K562 (cell line): ENCODE measurements at regions not wholly inside any gene's neighbourhood (a gene's known extent, or its start where the extent isn't known, plus 50 kb on each side); places are given as distances from the start of the nearest gene placed in this dataset.
"Not testable (repeated sequence)": the region's sequence is repeated elsewhere in the genome, so short reads cannot be mapped to it uniquely, and the experiment has no call there.

Experiments used
- ATAC-seq: fragments of 200-7000 bp; cut with Tn5 transposase; 3 replicates; pipeline ENCODE4 v1.9.1; 2020; ENCODE audit warnings: moderate library complexity
- BruUV-seq: library from RNA; stranded (reverse); fragments of 400-500 nt; replicated peaks from 2 replicates; lab custom pipeline; 2021; lab: Mats Ljungman, UMichigan
- CTCF ChIA-PET: fragments of 300-600 bp; formaldehyde crosslinking; extraction: SDS; loops from one replicate; lab custom pipeline; 2021; ENCODE audit warnings: low intra/inter-chr PET ratio; lab: Yijun Ruan, JAX
- POLR2A ChIA-PET: fragments of 300-600, 350-650 bp; sonication (Branson Sonifier 250); formaldehyde crosslinking; extraction: SDS; loops from one replicate; lab custom pipeline; 2021; ENCODE audit warnings: antibody characterized with exemption, inconsistent platforms; lab: Yijun Ruan, JAX
- DNase-seq, 4 experiments: peaks; one replicate each; pipeline versions ENCODE4 v3.0.0 to v3.0.0-alpha.2; 2011 to 2018; ENCODE audit warnings: low spot score in 3 of 4, mixed read lengths in 3 of 4; ENCODE audit errors: extremely low read depth in 1 of 4
- FAIRE-seq: peaks from 2 replicates; lab custom pipeline; 2011; peaks lifted over from hg19 to GRCh38; lab: Jason Lieb, UNC
- H2AFZ ChIP-seq: 2 replicates; pipeline ENCODE4 v1.6.0; 2011; ENCODE audit warnings: low read depth, low read length, control low read depth, inconsistent platforms
- H3K27ac ChIP-seq: fragments of 200-600 bp; 3 replicates; pipeline ENCODE4 v1.8.0; 2011; ENCODE audit warnings: low read depth, mild to moderate bottlenecking, control low read depth, inconsistent platforms, low read length, moderate library complexity, mixed read lengths; ENCODE audit errors: extremely low read depth
- H3K27me3 ChIP-seq, 2 experiments: fragments of 300-600 bp in 1 of 2; 2 replicates in 1 of 2; 3 replicates in 1 of 2; pipeline versions ENCODE4 v1.6.0 to v1.8.0; 2011; ENCODE audit warnings: inconsistent platforms in 2 of 2, low read length in 2 of 2, mild to moderate bottlenecking in 1 of 2, mixed read lengths in 1 of 2, moderate library complexity in 1 of 2; ENCODE audit not compliant: control insufficient read depth in 2 of 2, insufficient read depth in 2 of 2
- H3K36me3 ChIP-seq: fragments of 300-600 bp; 3 replicates; pipeline ENCODE4 v1.8.0; 2011; ENCODE audit warnings: mild to moderate bottlenecking, low read length, inconsistent platforms; ENCODE audit not compliant: control insufficient read depth, insufficient read depth
- H3K4me1 ChIP-seq, 2 experiments: fragments of 200-600 bp in 1 of 2; replicated peaks in 1 of 2; 2 replicates in 1 of 2; 3 replicates in 1 of 2; pipeline versions ENCODE4 v1.5.1 to v1.8.0; 2011; ENCODE audit warnings: inconsistent platforms in 2 of 2, low read length in 2 of 2, mild to moderate bottlenecking in 1 of 2, mixed read lengths in 1 of 2, moderate library complexity in 1 of 2; ENCODE audit not compliant: control insufficient read depth in 2 of 2, insufficient read depth in 2 of 2
- H3K4me2 ChIP-seq: 2 replicates; pipeline ENCODE4 v1.6.1; 2011; ENCODE audit warnings: low read length, control low read depth, inconsistent platforms, mixed read lengths; ENCODE audit not compliant: insufficient read depth
- H3K4me3 ChIP-seq: fragments of 200-600 bp; sonication (generic), shearing (Covaris generic); 2 replicates; pipeline ENCODE4 v1.5.1; 2016; ENCODE audit warnings: control low read depth, inconsistent platforms
- H3K79me2 ChIP-seq: fragments of 200-600 bp; 3 replicates; pipeline ENCODE4 v1.8.0; 2011; ENCODE audit warnings: low read length, inconsistent platforms; ENCODE audit not compliant: control insufficient read depth, insufficient read depth
- H3K9ac ChIP-seq, 2 experiments: 2 replicates each; pipeline versions ENCODE4 v1.6.0 to v1.6.1; 2011; ENCODE audit warnings: low read depth in 2 of 2, low read length in 2 of 2, control low read depth in 1 of 2, inconsistent platforms in 1 of 2, mild to moderate bottlenecking in 1 of 2, mixed read lengths in 1 of 2; ENCODE audit not compliant: insufficient read depth in 1 of 2
- H3K9me1 ChIP-seq: one replicate; pipeline ENCODE4 v1.6.0; 2011; ENCODE audit warnings: inconsistent platforms, mild to moderate bottlenecking, low read length, moderate library complexity; ENCODE audit not compliant: control insufficient read depth, insufficient read depth
- H3K9me3 ChIP-seq: replicated peaks from 2 replicates; pipeline ENCODE4 v1.5.1; 2011; ENCODE audit warnings: low read depth, low read length, inconsistent platforms; ENCODE audit not compliant: control insufficient read depth, insufficient read depth
- H4K20me1 ChIP-seq: replicated peaks from 2 replicates; pipeline ENCODE4 v1.6.1; 2011; ENCODE audit warnings: low read length, inconsistent platforms, mixed read lengths; ENCODE audit not compliant: control insufficient read depth, insufficient read depth
- HEY1 ChIP-seq: fragments of 250-450 bp; sonication (Bioruptor Pico); IDR thresholded peaks from 2 replicates; pipeline ENCODE4 v1.5.0; 2020; ENCODE audit warnings: mild to moderate bottlenecking, moderate library complexity, borderline replicate concordance
- SMARCC2 ChIP-seq: fragments of 450-650 bp; IDR thresholded peaks from 2 replicates; pipeline ENCODE4 v1.6.1; 2017; ENCODE audit warnings: antibody characterized with exemption, moderate library complexity, mild to moderate bottlenecking, low read depth
- TAF1 ChIP-seq: IDR thresholded peaks from 2 replicates; pipeline ENCODE4 v1.6.1; 2011; ENCODE audit warnings: mild to moderate bottlenecking, low read length, moderate library complexity; ENCODE audit not compliant: insufficient read depth, control insufficient read depth, severe bottlenecking; ENCODE audit errors: extremely low read depth
- ZNF133 ChIP-seq: fragments of 250-450 bp; sonication (Bioruptor Pico); IDR thresholded peaks from 2 replicates; pipeline ENCODE4 v1.4.0; 2020; ENCODE audit warnings: mild to moderate bottlenecking
- ZNF707 ChIP-seq: fragments of 250-450 bp; sonication (Bioruptor Pico); conservative IDR thresholded peaks from 2 replicates; pipeline ENCODE4 v1.8.0; 2022; ENCODE audit warnings: inconsistent platforms, mild to moderate bottlenecking, moderate library complexity
- WGBS: fragments of 100-300 bp; shearing (Covaris generic); methylation state at CpG from one replicate; pipeline ENCODE4 v1.1.6; 2016; ENCODE audit warnings: low coverage, mixed read lengths; ENCODE audit not compliant: insufficient coverage; ENCODE audit errors: missing lambda C conversion rate; 5-methylcytosine and 5-hydroxymethylcytosine counted together
- in situ Hi-C: fragments of 300-500 bp; cut with MboI; formaldehyde crosslinking; loops from 4 replicates; pipeline ENCODE4 v1.15.0; 2018; ENCODE audit warnings: inconsistent platforms, mixed read lengths
- intact Hi-C: fragments of 100-400 bp; cut with micrococcal nuclease; formaldehyde crosslinking; loops from 2 replicates; pipeline ENCODE4 v1.14.2; 2022

- TF ChIP-seq ZNF707 (CRISPR knock-in tag): peak; percentile 87
- H3K9ac ChIP-seq, H3K9me1 ChIP-seq, CTCF ChIA-PET, H3K4me2 ChIP-seq, FAIRE-seq, H3K79me2 ChIP-seq, H3K36me3 ChIP-seq, DNase-seq, in situ Hi-C loops, H3K27me3 ChIP-seq, H2AFZ ChIP-seq, ATAC-seq, BruUV-seq, intact Hi-C loops, H3K27ac ChIP-seq, H3K4me1 ChIP-seq, H4K20me1 ChIP-seq, H3K4me3 ChIP-seq, H3K9me3 ChIP-seq: not testable (repeated sequence)
- POLR2A ChIA-PET: interaction anchor here (0.6 kb wide), 1 partner anchor 1858 kb away, joined by 3 read pairs; no protein-coding TSS in a partner anchor
- WGBS: 0% methylated on average over 3 of the region's 3 CpGs
These were observed 90.1 kb downstream of the ANKEF1 start for GRCh38 chr20:10124883-10125282.

- FAIRE-seq (no peak), ATAC-seq (no peak), DNase-seq (no peak)
- Histone ChIP-seq H3K4me3 (no peak overlapping the region), H3K79me2 (no peaks in the 10 kb centered on the region), H4K20me1 (no peaks in the 10 kb centered on the region), H3K36me3 (no peaks in the 10 kb centered on the region), H2AFZ (no peak overlapping the region), H3K9me3 (no peaks in the 10 kb centered on the region), H3K9ac (no peak overlapping the region), H3K4me2 (no peak overlapping the region), H3K27ac (no peak overlapping the region), H3K9me1 (no peaks in the 10 kb centered on the region), H3K27me3 (no peaks in the 10 kb centered on the region), H3K4me1 (no peaks in the 10 kb centered on the region)
- WGBS: 0% methylated on average over 1 of the region's 1 CpG
- no TSS peak for BruUV-seq
- POLR2A ChIA-PET: interaction anchor here (0.6 kb wide), 1 partner anchor 1859 kb away, joined by 3 read pairs; no protein-coding TSS in a partner anchor
- CTCF ChIA-PET: no interaction called here
- in situ Hi-C loops (no loop called here), intact Hi-C loops (no loop called here)
- TF ChIP-seq TAF1: no peak
- no peak for TF ChIP-seq HEY1 (CRISPR knock-in tag)
- TF ChIP-seq ZNF133 (CRISPR knock-in tag): no peak
- TF ChIP-seq SMARCC2: no peak
These were observed 91.0 kb downstream of the ANKEF1 start for GRCh38 chr20:10125757-10126156.
